C4-2B (cell line): ENCODE measurements at regions not wholly inside any gene's neighbourhood (a gene's known extent, or its start where the extent isn't known, plus 50 kb on each side); places are given as distances from the start of the nearest gene placed in this dataset.

Experiments
- ZFX ChIP-seq: fragments of 450-650 bp; IDR thresholded peaks from 2 replicates; pipeline ENCODE4 v1.6.1; 2017
- TF ChIP-seq, protein P1 (sequence below): fragments of 450-650 bp; conservative IDR thresholded peaks from 2 replicates; pipeline ENCODE4 v1.5.1; 2017; ENCODE audit warnings: mild to moderate bottlenecking

- TF ChIP-seq, protein P1, sequence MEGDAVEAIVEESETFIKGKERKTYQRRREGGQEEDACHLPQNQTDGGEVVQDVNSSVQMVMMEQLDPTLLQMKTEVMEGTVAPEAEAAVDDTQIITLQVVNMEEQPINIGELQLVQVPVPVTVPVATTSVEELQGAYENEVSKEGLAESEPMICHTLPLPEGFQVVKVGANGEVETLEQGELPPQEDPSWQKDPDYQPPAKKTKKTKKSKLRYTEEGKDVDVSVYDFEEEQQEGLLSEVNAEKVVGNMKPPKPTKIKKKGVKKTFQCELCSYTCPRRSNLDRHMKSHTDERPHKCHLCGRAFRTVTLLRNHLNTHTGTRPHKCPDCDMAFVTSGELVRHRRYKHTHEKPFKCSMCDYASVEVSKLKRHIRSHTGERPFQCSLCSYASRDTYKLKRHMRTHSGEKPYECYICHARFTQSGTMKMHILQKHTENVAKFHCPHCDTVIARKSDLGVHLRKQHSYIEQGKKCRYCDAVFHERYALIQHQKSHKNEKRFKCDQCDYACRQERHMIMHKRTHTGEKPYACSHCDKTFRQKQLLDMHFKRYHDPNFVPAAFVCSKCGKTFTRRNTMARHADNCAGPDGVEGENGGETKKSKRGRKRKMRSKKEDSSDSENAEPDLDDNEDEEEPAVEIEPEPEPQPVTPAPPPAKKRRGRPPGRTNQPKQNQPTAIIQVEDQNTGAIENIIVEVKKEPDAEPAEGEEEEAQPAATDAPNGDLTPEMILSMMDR: no peak
- TF ChIP-seq ZFX: no peak
Measured at GRCh38 chr7:18230271-18230670, 202.6 kb upstream of the PRPS1L1 start.
